GM23338 (cell line): ENCODE measurements at regions not wholly inside any gene's neighbourhood (a gene's known extent, or its start where the extent isn't known, plus 50 kb on each side); places are given as distances from the start of the nearest gene placed in this dataset.

ENCODE experiments used
- ATAC-seq: fragments of 200-7000 bp; cut with Tn5 transposase; 3 replicates; pipeline ENCODE4 v1.9.1; 2020
- DNase-seq: peaks from one replicate; pipeline ENCODE4 v3.0.0-alpha.2; 2015; ENCODE audit warnings: low spot score
- H2AFZ ChIP-seq: fragments of 200-600 bp; sonication (generic); 2 replicates; pipeline ENCODE4 v1.8.0; 2016; ENCODE audit warnings: antibody characterized with exemption, mild to moderate bottlenecking, moderate library complexity
- H3F3A ChIP-seq: fragments of 200-600 bp; sonication (generic); replicated peaks from 2 replicates; pipeline ENCODE4 v1.8.0; 2017; ENCODE audit warnings: antibody characterized with exemption, mixed run types, low read depth
- H3K27ac ChIP-seq: fragments of 200-600 bp; sonication (generic); 2 replicates; pipeline ENCODE4 v1.6.1; 2016; ENCODE audit warnings: low read depth
- H3K27me3 ChIP-seq: fragments of 200-600 bp; sonication (generic); 2 replicates; pipeline ENCODE4 v1.8.0; 2016; ENCODE audit warnings: mild to moderate bottlenecking, mixed run types, moderate library complexity; ENCODE audit not compliant: insufficient read depth
- H3K36me3 ChIP-seq: fragments of 200-600 bp; sonication (generic); 2 replicates; pipeline ENCODE4 v1.8.0; 2016; ENCODE audit warnings: mild to moderate bottlenecking; ENCODE audit not compliant: insufficient read depth
- H3K4me1 ChIP-seq: fragments of 200-600 bp; sonication (generic); 2 replicates; pipeline ENCODE4 v1.8.0; 2016; ENCODE audit warnings: mild to moderate bottlenecking, moderate library complexity; ENCODE audit not compliant: insufficient read depth
- H3K4me2 ChIP-seq: fragments of 200-600 bp; sonication (generic); 2 replicates; pipeline ENCODE4 v1.7.1; 2017; ENCODE audit warnings: mixed run types
- H3K4me3 ChIP-seq: fragments of 200-600 bp; sonication (generic); 2 replicates; pipeline ENCODE4 v1.6.1; 2016; ENCODE audit warnings: mixed run types
- H3K79me2 ChIP-seq: fragments of 200-600 bp; sonication (generic); replicated peaks from 2 replicates; pipeline ENCODE4 v1.8.0; 2017; ENCODE audit warnings: mild to moderate bottlenecking; ENCODE audit not compliant: insufficient read depth
- H3K9me2 ChIP-seq: fragments of 200-600 bp; sonication (generic); 2 replicates; pipeline ENCODE4 v1.8.0; 2017; ENCODE audit not compliant: insufficient read depth
- H4K20me1 ChIP-seq: fragments of 200-600 bp; sonication (generic); replicated peaks from 2 replicates; pipeline ENCODE4 v1.8.0; 2017; ENCODE audit warnings: mild to moderate bottlenecking; ENCODE audit not compliant: insufficient read depth
- H3K27ac Mint-ChIP-seq: 2 replicates; pipeline ENCODE4 v1.8.0; 2020; ENCODE audit warnings: inconsistent platforms, mild to moderate bottlenecking, moderate library complexity, mixed read lengths
- H3K27me3 Mint-ChIP-seq: 3 replicates; pipeline ENCODE4 v1.8.0; 2022; ENCODE audit warnings: low read depth, mild to moderate bottlenecking, moderate library complexity, mixed read lengths, inconsistent platforms; ENCODE audit not compliant: insufficient read depth, poor library complexity
- H3K36me3 Mint-ChIP-seq: 3 replicates; pipeline ENCODE4 v1.8.0; 2021; ENCODE audit warnings: low read depth, mild to moderate bottlenecking, inconsistent platforms, moderate library complexity, mixed read lengths
- H3K4me1 Mint-ChIP-seq: 3 replicates; pipeline ENCODE4 v1.8.0; 2020; ENCODE audit warnings: mild to moderate bottlenecking, inconsistent platforms, mixed read lengths
- H3K4me3 Mint-ChIP-seq: 3 replicates; pipeline ENCODE4 v1.8.0; 2021; ENCODE audit warnings: moderate library complexity, mild to moderate bottlenecking, inconsistent platforms, mixed read lengths
- H3K9me3 Mint-ChIP-seq: 3 replicates; pipeline ENCODE4 v1.8.0; 2020; ENCODE audit warnings: moderate library complexity, mild to moderate bottlenecking, inconsistent platforms, mixed read lengths
- CREB1 ChIP-seq: fragments of 250-450 bp; sonication (Bioruptor Pico); IDR thresholded peaks from 2 replicates; pipeline ENCODE4 v1.5.0; 2020; ENCODE audit warnings: low read depth, mild to moderate bottlenecking, moderate library complexity
- EZH2 ChIP-seq: fragments of 200-600 bp; sonication (generic); IDR thresholded peaks from one replicate; pipeline ENCODE4 v1.8.0; 2017; ENCODE audit warnings: antibody characterized with exemption, mild to moderate bottlenecking, low read depth; ENCODE audit not compliant: unreplicated experiment
- EZH2phosphoT487 ChIP-seq: fragments of 200-600 bp; sonication (generic); IDR thresholded peaks from one replicate; pipeline ENCODE4 v1.8.1; 2018; ENCODE audit warnings: antibody characterized with exemption; ENCODE audit not compliant: unreplicated experiment
- JUNB ChIP-seq: IDR thresholded peaks from one replicate; pipeline ENCODE4 v1.6.1; 2016; ENCODE audit warnings: antibody characterized with exemption; ENCODE audit not compliant: unreplicated experiment
- NANOG ChIP-seq: IDR thresholded peaks from 2 replicates; pipeline ENCODE4 v1.6.1; 2016; ENCODE audit warnings: antibody characterized with exemption, borderline replicate concordance
- POLR2AphosphoS5 ChIP-seq: IDR thresholded peaks from 2 replicates; pipeline ENCODE4 v1.6.1; 2016; ENCODE audit warnings: antibody characterized with exemption, low read depth
- REST ChIP-seq: IDR thresholded peaks from one replicate; pipeline ENCODE4 v1.6.1; 2018; ENCODE audit warnings: antibody characterized with exemption; ENCODE audit not compliant: unreplicated experiment
- STAT1 ChIP-seq: IDR thresholded peaks from one replicate; pipeline ENCODE4 v1.6.1; 2016; ENCODE audit warnings: antibody characterized with exemption; ENCODE audit not compliant: unreplicated experiment
- ZNF114 ChIP-seq: fragments of 250-450 bp; sonication (Bioruptor Pico); IDR thresholded peaks from 2 replicates; pipeline ENCODE4 v1.5.0; 2020; ENCODE audit warnings: mild to moderate bottlenecking, moderate library complexity
- ZNF331 ChIP-seq: fragments of 250-450 bp; sonication (Bioruptor Pico); IDR thresholded peaks from 2 replicates; pipeline ENCODE4 v1.5.0; 2020; ENCODE audit warnings: low read depth, mild to moderate bottlenecking, moderate library complexity
- TF ChIP-seq, protein P1 (sequence below): fragments of 250-450 bp; sonication (Bioruptor Pico); IDR thresholded peaks from 2 replicates; pipeline ENCODE4 v1.5.0; 2020; ENCODE audit warnings: mild to moderate bottlenecking, moderate library complexity
- TF ChIP-seq, protein P2 (sequence below), 2 experiments: fragments of 200-600 bp in 1 of 2; sonication (generic) in 1 of 2; conservative IDR thresholded peaks; 2 replicates each; pipeline versions ENCODE4 v1.5.1 to v1.6.1; 2016 to 2017; ENCODE audit warnings: antibody characterized with exemption in 2 of 2, low read depth in 2 of 2, mild to moderate bottlenecking in 2 of 2, moderate library complexity in 1 of 2
- TF ChIP-seq, protein P3 (sequence below): IDR thresholded peaks from 2 replicates; pipeline ENCODE4 v1.6.1; 2016; ENCODE audit warnings: antibody characterized with exemption

DNA sequence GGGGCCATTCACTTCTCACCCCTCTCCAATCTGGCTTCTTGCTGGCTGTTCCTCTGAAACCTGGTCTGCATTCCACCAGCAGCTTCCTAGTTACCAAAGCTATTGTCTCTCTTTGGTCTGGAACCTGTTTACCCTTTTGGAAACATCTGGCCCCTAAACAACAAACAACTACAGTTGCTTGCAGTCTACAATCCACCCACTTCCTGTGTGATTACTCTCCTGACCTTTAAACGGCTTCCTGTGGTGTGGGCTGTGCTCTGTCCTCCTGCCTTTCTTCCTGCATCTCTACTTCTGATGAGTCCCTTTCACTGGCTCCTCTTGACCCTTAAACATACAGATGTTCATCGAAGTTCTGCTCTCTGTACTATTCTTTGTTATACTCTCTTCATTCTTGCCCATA, 303.8 kb downstream of the TDRD15 start:
- Mint-ChIP-seq H3K36me3 (no peaks in the 10 kb centered on the region; the same call in 1 of the 3 replicates), H3K27me3 (no peaks in the 10 kb centered on the region), H3K4me1 (peaks cover 3% of the 10 kb centered on the region; the same call in 2 of the 3 replicates), H3K4me3 (no peak overlapping the region), H3K27ac (no peak overlapping the region), H3K9me3 (no peaks in the 10 kb centered on the region; the same call in 2 of the 3 replicates)
- no peak for TF ChIP-seq NANOG
- no peak for TF ChIP-seq ZNF331 (CRISPR knock-in tag)
- no peak for TF ChIP-seq STAT1
- TF ChIP-seq, protein P1, sequence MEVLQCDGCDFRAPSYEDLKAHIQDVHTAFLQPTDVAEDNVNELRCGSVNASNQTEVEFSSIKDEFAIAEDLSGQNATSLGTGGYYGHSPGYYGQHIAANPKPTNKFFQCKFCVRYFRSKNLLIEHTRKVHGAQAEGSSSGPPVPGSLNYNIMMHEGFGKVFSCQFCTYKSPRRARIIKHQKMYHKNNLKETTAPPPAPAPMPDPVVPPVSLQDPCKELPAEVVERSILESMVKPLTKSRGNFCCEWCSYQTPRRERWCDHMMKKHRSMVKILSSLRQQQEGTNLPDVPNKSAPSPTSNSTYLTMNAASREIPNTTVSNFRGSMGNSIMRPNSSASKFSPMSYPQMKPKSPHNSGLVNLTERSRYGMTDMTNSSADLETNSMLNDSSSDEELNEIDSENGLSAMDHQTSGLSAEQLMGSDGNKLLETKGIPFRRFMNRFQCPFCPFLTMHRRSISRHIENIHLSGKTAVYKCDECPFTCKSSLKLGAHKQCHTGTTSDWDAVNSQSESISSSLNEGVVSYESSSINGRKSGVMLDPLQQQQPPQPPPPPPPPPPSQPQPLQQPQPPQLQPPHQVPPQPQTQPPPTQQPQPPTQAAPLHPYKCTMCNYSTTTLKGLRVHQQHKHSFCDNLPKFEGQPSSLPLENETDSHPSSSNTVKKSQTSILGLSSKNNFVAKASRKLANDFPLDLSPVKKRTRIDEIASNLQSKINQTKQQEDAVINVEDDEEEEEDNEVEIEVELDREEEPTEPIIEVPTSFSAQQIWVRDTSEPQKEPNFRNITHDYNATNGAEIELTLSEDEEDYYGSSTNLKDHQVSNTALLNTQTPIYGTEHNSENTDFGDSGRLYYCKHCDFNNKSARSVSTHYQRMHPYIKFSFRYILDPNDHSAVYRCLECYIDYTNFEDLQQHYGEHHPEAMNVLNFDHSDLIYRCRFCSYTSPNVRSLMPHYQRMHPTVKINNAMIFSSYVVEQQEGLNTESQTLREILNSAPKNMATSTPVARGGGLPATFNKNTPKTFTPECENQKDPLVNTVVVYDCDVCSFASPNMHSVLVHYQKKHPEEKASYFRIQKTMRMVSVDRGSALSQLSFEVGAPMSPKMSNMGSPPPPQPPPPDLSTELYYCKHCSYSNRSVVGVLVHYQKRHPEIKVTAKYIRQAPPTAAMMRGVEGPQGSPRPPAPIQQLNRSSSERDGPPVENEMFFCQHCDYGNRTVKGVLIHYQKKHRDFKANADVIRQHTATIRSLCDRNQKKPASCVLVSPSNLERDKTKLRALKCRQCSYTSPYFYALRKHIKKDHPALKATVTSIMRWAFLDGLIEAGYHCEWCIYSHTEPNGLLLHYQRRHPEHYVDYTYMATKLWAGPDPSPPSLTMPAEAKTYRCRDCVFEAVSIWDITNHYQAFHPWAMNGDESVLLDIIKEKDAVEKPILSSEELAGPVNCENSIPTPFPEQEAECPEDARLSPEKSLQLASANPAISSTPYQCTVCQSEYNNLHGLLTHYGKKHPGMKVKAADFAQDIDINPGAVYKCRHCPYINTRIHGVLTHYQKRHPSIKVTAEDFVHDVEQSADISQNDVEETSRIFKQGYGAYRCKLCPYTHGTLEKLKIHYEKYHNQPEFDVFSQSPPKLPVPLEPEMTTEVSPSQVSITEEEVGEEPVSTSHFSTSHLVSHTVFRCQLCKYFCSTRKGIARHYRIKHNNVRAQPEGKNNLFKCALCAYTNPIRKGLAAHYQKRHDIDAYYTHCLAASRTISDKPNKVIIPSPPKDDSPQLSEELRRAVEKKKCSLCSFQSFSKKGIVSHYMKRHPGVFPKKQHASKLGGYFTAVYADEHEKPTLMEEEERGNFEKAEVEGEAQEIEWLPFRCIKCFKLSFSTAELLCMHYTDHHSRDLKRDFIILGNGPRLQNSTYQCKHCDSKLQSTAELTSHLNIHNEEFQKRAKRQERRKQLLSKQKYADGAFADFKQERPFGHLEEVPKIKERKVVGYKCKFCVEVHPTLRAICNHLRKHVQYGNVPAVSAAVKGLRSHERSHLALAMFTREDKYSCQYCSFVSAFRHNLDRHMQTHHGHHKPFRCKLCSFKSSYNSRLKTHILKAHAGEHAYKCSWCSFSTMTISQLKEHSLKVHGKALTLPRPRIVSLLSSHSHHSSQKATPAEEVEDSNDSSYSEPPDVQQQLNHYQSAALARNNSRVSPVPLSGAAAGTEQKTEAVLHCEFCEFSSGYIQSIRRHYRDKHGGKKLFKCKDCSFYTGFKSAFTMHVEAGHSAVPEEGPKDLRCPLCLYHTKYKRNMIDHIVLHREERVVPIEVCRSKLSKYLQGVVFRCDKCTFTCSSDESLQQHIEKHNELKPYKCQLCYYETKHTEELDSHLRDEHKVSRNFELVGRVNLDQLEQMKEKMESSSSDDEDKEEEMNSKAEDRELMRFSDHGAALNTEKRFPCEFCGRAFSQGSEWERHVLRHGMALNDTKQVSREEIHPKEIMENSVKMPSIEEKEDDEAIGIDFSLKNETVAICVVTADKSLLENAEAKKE (CRISPR knock-in tag) = no peak
- TF ChIP-seq, protein P2, sequence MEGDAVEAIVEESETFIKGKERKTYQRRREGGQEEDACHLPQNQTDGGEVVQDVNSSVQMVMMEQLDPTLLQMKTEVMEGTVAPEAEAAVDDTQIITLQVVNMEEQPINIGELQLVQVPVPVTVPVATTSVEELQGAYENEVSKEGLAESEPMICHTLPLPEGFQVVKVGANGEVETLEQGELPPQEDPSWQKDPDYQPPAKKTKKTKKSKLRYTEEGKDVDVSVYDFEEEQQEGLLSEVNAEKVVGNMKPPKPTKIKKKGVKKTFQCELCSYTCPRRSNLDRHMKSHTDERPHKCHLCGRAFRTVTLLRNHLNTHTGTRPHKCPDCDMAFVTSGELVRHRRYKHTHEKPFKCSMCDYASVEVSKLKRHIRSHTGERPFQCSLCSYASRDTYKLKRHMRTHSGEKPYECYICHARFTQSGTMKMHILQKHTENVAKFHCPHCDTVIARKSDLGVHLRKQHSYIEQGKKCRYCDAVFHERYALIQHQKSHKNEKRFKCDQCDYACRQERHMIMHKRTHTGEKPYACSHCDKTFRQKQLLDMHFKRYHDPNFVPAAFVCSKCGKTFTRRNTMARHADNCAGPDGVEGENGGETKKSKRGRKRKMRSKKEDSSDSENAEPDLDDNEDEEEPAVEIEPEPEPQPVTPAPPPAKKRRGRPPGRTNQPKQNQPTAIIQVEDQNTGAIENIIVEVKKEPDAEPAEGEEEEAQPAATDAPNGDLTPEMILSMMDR (conservative IDR thresholded peaks at IDR 0.05; ENCODE audit: low read depth in 2 of 2) = no peak
- TF ChIP-seq CREB1 (CRISPR knock-in tag) = no peak
- TF ChIP-seq ZNF114 (CRISPR knock-in tag) = no peak
- TF ChIP-seq POLR2AphosphoS5 = no peak
- TF ChIP-seq REST = no peak
- TF ChIP-seq, protein P3, sequence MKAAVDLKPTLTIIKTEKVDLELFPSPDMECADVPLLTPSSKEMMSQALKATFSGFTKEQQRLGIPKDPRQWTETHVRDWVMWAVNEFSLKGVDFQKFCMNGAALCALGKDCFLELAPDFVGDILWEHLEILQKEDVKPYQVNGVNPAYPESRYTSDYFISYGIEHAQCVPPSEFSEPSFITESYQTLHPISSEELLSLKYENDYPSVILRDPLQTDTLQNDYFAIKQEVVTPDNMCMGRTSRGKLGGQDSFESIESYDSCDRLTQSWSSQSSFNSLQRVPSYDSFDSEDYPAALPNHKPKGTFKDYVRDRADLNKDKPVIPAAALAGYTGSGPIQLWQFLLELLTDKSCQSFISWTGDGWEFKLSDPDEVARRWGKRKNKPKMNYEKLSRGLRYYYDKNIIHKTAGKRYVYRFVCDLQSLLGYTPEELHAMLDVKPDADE = no peak
- TF ChIP-seq JUNB = no peak
- TF ChIP-seq EZH2phosphoT487 = no peak
- no peak for TF ChIP-seq EZH2
- no peak for ATAC-seq
- H3K9me2 ChIP-seq = 0 out of 2 replicates have a peak, but pooled peaks cover 7% of the 10 kb centered on the region
- no peaks in the 10 kb centered on the region for H3K27me3 ChIP-seq
- DNase-seq = no peak
- H3K79me2 ChIP-seq = no peaks in the 10 kb centered on the region
- no peaks in the 10 kb centered on the region for H3K4me1 ChIP-seq
- no peak overlapping the region for H3K4me2 ChIP-seq
- no peak overlapping the region for H3K27ac ChIP-seq
- H2AFZ ChIP-seq = no peak overlapping the region
- no peaks in the 10 kb centered on the region for H4K20me1 ChIP-seq
- no peaks in the 10 kb centered on the region for H3K36me3 ChIP-seq
- H3K4me3 ChIP-seq = no peak overlapping the region
- H3F3A ChIP-seq = no peaks in the 10 kb centered on the region
